H1 (cell line): ENCODE measurements at regions not wholly inside any gene's neighbourhood (a gene's known extent, or its start where the extent isn't known, plus 50 kb on each side); places are given as distances from the start of the nearest gene placed in this dataset.

Experiments
- MAFK ChIP-seq: IDR thresholded peaks from 2 replicates; pipeline ENCODE4 v1.6.1; 2012; ENCODE audit warnings: low read depth, mild to moderate bottlenecking, improper control_type of control experiment, low read length
- NRF1 ChIP-seq: IDR thresholded peaks from 2 replicates; pipeline ENCODE4 v1.6.1; 2011; ENCODE audit warnings: mild to moderate bottlenecking, low read depth, low read length, improper control_type of control experiment

GRCh38 chr2:217666338-217666737 lies 336.5 kb downstream of the TNS1 start (continued):
- TF ChIP-seq MAFK = no peak
- no peak for TF ChIP-seq NRF1
